NCI-H82 (cell line): ENCODE measurements at regions not wholly inside any gene's neighbourhood (a gene's known extent, or its start where the extent isn't known, plus 50 kb on each side); places are given as distances from the start of the nearest gene placed in this dataset.

Experiments
- DNase-seq: peaks from one replicate; lab custom pipeline; 2025; lab: John Stamatoyannopoulos, UW

DNA sequence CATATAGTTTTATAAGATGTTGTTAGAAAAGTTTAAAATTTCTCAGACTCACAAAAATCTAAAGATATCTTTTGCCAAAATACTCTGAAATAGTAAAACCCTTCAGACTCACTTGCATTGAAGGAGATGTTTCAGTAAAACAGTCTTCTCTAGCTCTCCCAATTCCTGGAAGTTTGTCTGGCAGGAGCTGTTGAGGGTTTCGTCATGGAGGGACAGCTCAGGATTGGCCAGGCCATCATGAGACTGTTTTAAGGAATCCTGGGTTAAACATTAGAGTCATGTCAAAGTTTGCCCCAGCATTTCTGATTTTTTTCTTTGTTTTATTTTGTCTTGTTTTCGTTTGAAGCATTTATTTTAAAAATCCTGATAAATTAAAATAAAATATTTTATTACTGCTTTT, 293.8 kb upstream of the PBX1 start:
- DNase-seq = no peak

DNA sequence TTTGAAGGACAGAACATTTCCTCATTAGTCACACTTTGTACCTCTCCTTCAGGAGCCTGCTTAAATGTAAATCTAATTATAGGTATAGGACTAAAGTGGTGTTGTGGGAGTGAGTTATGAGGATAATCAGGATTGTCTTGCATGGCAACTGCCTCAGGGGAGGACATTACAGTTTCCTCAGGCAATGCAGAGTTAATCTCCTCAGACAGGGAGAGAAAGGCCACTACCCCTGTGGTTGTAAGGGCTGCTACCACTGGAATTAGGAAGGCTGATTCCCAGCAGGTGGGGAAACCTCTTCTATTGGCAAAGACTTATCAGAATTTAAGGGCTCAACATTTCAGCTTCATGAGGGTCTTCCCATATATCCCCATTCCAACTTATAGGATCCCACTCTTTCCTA, 286.8 kb upstream of the PBX1 start:
- peak; percentile 87 for DNase-seq

- no peak for DNase-seq
Measured at GRCh38 chr1:164296172-164296571, 262.8 kb upstream of the PBX1 start.

- DNase-seq = no peak
Measured at GRCh38 chr1:164308101-164308500, 250.9 kb upstream of the PBX1 start.

DNA sequence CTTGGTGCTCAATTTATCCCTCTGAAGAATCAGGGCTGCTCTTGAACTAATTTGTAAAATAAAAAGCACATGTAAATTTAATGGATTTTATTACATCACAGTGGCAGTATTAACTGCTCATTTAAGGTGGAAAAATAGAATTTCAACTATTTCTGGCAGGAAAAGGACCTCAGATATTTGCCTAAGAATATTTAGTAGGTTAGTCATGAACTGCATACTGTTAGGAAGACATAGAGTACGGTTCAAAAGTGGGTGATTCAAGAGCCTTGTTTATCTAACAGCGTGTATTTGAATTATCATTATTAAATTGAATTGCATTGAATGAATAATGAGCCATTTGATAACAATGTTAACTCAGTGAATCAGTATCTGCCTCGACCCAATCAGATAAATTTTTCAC, 248.8 kb upstream of the PBX1 start:
- no peak for DNase-seq

DNA sequence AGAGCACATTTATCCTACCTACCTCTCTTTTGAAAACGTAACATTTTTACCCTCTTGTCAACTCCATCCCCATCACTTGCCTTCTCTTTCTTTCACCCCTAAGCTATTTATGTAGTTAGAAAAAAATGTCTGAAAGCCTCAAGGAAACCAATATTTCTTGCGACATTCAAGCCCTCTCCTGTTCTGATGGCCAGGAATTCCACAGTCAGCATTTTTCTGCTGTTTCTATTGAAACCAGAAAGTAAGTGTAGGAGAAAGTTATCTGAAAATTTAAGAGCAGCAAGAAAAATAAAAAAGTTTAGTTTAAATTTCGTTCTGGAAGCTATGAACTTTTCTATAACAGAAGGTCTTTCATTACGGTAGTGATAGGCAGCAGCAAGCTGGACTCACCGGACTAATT, 247.6 kb upstream of the PBX1 start:
- no peak for DNase-seq

DNA sequence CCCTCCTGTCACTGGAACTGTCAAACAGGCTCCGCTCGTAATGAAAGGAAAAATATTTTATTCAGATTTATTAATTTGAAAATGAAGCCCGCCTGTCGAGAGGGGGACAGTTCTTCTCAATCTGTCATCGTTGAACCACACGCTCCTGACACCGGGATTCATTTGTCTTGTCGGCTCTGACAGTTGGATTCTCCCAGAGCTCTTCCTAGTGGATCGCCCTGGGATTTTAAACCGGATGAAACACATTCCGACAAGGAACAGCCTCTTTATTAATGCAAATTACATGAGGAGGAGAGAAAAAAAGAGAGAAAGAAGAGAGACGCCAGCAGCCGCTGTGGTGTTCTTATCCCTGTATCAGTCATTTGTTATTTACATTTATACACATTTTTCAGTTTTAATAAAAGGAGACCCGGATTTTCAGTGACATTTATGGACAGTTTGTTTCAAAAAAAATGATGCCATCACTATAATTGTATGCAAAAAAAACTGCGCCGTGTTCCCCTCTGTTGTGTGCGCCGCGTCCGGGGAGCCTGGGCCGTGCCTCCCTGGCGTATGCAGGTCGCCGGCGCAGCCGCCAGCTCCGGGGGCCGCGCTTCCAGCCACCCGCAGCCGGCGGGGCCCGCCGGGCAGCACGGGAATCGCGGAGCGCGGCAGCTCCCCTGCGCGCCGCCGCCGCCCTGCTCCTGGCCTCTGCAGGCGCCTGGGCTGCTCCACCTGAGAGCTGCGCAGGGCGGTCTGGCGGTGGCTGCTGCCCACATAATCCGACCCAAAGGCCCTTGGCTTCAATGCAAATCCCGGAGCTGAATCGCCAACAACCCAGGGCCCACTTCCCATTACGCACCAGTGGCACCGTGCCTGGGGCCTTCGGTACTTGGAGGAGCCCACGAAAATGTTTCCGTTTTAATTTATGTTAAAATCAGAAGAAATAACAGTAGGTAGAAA, 237.9 kb upstream of the PBX1 start:
- peak; percentile 65 for DNase-seq

DNA sequence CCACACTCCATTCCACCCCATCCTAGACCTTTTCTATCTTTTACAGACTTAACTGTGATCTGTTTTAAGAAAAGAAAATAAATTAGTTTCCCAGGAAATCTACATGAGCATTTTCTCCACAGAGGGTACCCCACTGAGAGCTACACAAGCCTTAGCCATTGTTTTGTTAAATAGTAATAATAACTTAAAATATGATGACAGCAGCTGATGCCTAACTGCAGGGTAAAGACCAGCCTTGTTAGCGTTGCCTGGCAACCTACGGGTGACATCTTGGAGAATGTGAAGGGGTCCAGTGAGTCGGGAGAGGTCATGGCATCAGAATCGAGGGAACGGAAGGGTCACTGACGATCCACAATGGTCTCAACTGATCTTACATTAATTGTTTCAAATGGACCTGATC, 233.2 kb upstream of the PBX1 start:
- DNase-seq = no peak

DNA sequence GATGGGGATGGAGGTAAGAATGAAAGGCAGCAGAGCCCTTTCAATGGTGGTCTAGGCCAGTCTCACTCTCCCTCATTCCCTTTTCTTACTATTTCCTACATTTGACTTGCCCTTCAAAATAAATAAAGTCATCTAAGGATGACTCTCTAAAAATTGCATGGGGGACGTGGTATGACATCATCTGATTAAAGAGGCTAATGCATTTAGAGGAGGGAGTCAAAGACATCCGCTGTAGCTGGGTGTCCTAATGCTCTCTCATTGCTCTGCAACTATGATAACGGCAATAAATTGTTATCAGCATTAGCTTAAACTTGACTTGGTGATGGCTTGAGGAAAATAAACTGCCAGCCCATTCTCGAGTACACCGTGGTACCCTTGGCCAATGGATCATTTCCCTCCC, 225.6 kb upstream of the PBX1 start:
- no peak for DNase-seq

GRCh38 chr1:164337394-164337793, 221.6 kb upstream of the PBX1 start:
- peak; percentile 66 for DNase-seq

- DNase-seq = no peak
Measured at GRCh38 chr1:164337885-164338284, 221.1 kb upstream of the PBX1 start.

GRCh38 chr1:164343189-164343588, 215.8 kb upstream of the PBX1 start:
- no peak for DNase-seq

GRCh38 chr1:164347980-164348379, 211.0 kb upstream of the PBX1 start:
- no peak for DNase-seq

GRCh38 chr1:164356511-164356910, 202.5 kb upstream of the PBX1 start:
- no peak for DNase-seq

DNA sequence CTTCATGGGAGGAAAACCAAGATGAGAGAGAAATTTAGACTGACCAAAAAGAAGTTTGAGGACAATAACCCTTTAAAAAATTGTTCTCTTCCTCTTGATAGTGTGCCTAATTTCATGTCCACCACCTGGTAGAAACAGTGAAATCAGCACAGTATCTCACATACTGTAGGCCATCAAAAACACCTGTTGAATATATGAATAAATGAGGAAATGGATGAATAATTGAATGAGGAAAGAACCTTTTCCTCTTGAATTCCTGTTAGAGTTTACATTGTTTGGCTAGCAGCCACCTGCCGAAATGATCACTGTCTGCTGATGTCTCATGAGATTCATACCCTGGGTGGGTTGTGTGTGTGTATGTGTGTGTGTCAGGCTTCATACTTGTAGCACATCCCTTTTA, 198.7 kb upstream of the PBX1 start:
- DNase-seq = no peak

DNA sequence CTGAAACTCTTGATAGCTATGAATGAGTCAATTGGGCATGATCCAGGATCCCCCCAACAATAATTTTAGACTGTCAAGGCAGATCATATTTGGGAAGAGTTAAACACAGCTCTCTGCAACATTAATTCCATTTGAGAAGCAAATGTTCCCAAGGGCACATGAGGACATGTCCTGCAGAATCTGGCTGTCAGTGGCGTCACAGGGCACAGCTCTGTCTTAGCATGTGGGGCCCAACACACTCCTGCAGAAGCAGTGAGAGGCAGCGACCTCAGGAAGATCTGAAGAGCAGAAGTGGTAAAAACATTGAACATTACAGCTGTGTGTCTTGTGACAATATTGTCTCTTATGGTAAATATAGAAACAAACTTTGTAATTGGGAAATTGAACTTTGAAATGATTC, 197.1 kb upstream of the PBX1 start:
- DNase-seq = peak; percentile 21

- no peak for DNase-seq
Measured at GRCh38 chr1:164363980-164364379, 195.0 kb upstream of the PBX1 start.

- DNase-seq = no peak
Measured at GRCh38 chr1:164366014-164366413, 193.0 kb upstream of the PBX1 start.

- DNase-seq = no peak
Measured at GRCh38 chr1:164369698-164370365, 189.2 kb upstream of the PBX1 start.

- no peak for DNase-seq
Measured at GRCh38 chr1:164380893-164381292, 178.1 kb upstream of the PBX1 start.

GRCh38 chr1:164382384-164382783, 176.6 kb upstream of the PBX1 start:
- DNase-seq = peak; percentile 47

- DNase-seq = no peak
Measured at GRCh38 chr1:164384262-164384661, 174.7 kb upstream of the PBX1 start.

DNA sequence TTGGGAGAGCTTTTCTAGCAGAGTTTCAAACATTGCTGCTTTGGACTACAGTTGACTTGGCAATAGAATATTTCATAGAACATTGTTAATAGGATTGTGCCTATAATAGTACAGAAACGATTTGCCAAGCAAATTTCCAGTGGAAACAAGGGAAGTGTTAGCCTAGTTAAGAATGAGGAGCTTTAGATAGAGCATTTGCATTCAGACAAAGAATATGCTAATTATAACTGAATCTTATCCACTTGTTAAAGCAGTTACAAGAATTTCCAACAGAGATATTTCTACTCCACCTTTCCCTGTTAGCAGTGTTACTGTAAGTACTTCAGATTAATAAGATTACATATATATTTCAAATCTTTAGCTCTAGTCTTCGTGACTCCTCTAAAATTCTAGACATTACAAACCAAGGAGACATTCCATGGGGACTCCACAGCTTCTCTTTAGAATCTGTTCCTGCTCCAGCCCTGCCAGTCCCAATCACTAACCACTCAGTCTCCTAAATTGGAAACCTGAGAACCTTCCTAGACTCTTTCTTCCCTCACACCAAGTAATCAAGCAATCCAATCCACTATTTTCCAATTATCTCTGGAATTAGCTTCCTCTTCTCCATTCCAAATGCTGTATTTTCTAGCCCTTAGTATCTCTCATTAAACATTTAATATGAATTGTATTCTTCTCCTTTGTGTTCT, 141.8 kb upstream of the PBX1 start:
- no peak for DNase-seq
